Spleen (tissue), 7 donors: ENCODE measurements at regions not wholly inside any gene's neighbourhood (a gene's known extent, or its start where the extent isn't known, plus 50 kb on each side); places are given as distances from the start of the nearest gene placed in this dataset.

Source experiments
- CTCF ChIP-seq, 11 experiments: fragments of 200-600 bp in 7 of 11; fragments of 450-650 bp in 4 of 11; sonication (generic) in 4 of 11; IDR thresholded peaks in 8 of 11; conservative IDR thresholded peaks in 3 of 11; 1 replicate in 7 of 11; 2 replicates in 4 of 11; pipeline versions ENCODE4 v1.4.0 to v1.8.0; 2016 to 2021; ENCODE audit warnings: antibody characterized with exemption in 11 of 11, inconsistent platforms in 4 of 11, mild to moderate bottlenecking in 1 of 11
- POLR2AphosphoS5 ChIP-seq, 3 donors: sonication (generic); formaldehyde crosslinking; IDR thresholded peaks; one replicate each; pipeline ENCODE4 v1.5.1; 2017; ENCODE audit warnings: antibody characterized with exemption in 3 of 3
- donor health status: DM: no; HTN: no; CAD: no; lungs with moderate emphysema.
- donor health status: DM: no; HTN: no; CAD: no.
- donor health status: DM: no; HTN: no; CAD: no.

GRCh38 chr6:169108753-169109152, 144.9 kb downstream of the THBS2 start:
- TF ChIP-seq POLR2AphosphoS5 (IDR thresholded peaks at IDR 0.05) (no peak), CTCF (IDR thresholded peaks at IDR 0.05 in 8 of 11, conservative IDR thresholded peaks at IDR 0.05 in 3 of 11) (no peak)
